ENCODE measurements at regions not wholly inside any gene's neighbourhood (a gene's known extent, or its start where the extent isn't known, plus 50 kb on each side); places are given as distances from the start of the nearest gene placed in this dataset.

DNA sequence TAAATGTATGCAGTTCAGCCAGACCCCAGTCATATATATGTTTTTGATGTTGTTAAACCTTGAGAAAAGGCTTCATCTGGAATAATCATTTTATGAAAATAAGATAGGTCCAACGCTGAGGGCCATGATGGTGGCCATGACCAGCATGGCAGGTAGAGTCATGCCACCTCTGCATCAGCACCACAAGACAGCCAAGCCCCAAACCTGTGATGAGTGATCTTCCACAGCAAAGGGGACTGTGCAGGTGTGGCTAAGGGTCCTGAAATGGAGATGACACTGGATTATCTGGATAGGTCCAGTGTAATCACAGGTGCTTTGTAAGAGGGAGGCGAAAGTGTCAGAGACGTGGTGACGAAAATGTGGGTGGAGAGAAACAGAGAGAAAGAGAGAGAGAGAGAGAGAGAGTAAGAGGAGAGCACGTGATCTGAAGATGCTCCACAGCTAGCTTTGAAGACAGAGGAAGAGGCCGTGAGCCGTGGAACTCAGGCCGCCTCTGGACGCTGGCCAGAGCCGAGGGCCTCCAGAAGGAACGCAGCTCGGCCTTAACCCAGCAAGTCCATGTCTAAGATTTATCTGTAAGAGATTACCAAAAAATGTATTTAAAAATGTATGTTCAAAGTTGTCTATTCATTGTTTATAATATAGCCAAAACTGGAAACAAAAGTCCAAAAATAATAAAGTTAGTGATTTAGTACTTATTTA lies 304.4 kb upstream of the SHH start:
- H3K9ac ChIP-seq (ENCODE audit: low read length in 3 of 3), result no peak overlapping the region
- intact Hi-C loops (cut with DNase I), result no loop called here
- no peaks in the 10 kb centered on the region for H3K27me3 ChIP-seq (ENCODE audit: control insufficient read depth, insufficient read depth, low read length)
- TF ChIP-seq, protein P1, sequence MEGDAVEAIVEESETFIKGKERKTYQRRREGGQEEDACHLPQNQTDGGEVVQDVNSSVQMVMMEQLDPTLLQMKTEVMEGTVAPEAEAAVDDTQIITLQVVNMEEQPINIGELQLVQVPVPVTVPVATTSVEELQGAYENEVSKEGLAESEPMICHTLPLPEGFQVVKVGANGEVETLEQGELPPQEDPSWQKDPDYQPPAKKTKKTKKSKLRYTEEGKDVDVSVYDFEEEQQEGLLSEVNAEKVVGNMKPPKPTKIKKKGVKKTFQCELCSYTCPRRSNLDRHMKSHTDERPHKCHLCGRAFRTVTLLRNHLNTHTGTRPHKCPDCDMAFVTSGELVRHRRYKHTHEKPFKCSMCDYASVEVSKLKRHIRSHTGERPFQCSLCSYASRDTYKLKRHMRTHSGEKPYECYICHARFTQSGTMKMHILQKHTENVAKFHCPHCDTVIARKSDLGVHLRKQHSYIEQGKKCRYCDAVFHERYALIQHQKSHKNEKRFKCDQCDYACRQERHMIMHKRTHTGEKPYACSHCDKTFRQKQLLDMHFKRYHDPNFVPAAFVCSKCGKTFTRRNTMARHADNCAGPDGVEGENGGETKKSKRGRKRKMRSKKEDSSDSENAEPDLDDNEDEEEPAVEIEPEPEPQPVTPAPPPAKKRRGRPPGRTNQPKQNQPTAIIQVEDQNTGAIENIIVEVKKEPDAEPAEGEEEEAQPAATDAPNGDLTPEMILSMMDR (IDR thresholded peaks at IDR 0.05; ENCODE audit: borderline replicate concordance, extremely low read depth, insufficient read depth), result no peak
- DNase-seq, result no peak
- no peak overlapping the region for H3K27ac ChIP-seq (ENCODE audit: low read depth in 2 of 2, low read length in 2 of 2)
- no peaks in the 10 kb centered on the region for H3K4me1 ChIP-seq (ENCODE audit: control insufficient read depth in 2 of 3, insufficient read depth in 2 of 3, low read depth in 1 of 3, low read length in 3 of 3)
- no peaks in the 10 kb centered on the region for H3K9me3 ChIP-seq (ENCODE audit: control insufficient read depth in 2 of 3, insufficient read depth in 1 of 3, low read length in 3 of 3)
- no peak for FAIRE-seq
- no peak overlapping the region for H3K4me3 ChIP-seq (ENCODE audit: low read length in 3 of 3)
- H3K36me3 ChIP-seq (ENCODE audit: control insufficient read depth in 2 of 3, insufficient read depth in 3 of 3, low read length in 3 of 3), result no peaks in the 10 kb centered on the region

DNA sequence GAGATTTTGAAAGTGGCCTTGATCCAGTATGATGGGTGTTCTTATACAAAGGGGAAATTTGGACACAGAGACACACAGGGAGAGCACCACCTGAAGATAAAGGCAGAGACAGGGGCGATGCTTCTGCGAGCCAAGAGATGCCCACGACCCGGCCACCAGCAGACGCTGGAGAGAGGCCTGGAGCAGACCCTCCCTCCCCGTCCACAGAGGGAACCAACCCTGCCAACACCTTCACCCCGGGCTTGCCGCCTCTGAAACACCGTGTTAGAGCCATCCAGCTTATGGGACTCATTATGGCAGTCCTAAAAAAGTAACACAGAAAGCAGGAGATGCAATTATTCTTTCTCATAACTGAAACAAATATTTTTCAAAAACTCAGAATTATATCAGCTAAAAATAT lies 303.3 kb upstream of the SHH start:
- Histone ChIP-seq H3K4me3 (ENCODE audit: low read length in 3 of 3) (no peak overlapping the region), H3K9me3 (ENCODE audit: control insufficient read depth in 2 of 3, insufficient read depth in 1 of 3, low read length in 3 of 3) (no peaks in the 10 kb centered on the region), H3K36me3 (ENCODE audit: control insufficient read depth in 2 of 3, insufficient read depth in 3 of 3, low read length in 3 of 3) (no peaks in the 10 kb centered on the region), H3K27me3 (ENCODE audit: control insufficient read depth, insufficient read depth, low read length) (no peaks in the 10 kb centered on the region), H3K4me1 (ENCODE audit: control insufficient read depth in 2 of 3, insufficient read depth in 2 of 3, low read depth in 1 of 3, low read length in 3 of 3) (no peaks in the 10 kb centered on the region), H3K27ac (ENCODE audit: low read depth in 2 of 2, low read length in 2 of 2) (no peak overlapping the region), H3K9ac (ENCODE audit: low read length in 3 of 3) (no peak overlapping the region)
- FAIRE-seq, result no peak
- TF ChIP-seq, protein P1 (IDR thresholded peaks at IDR 0.05; ENCODE audit: borderline replicate concordance, extremely low read depth, insufficient read depth), result no peak
- intact Hi-C loops (cut with DNase I), result no loop called here
- peak in 1 of 5 donors; percentile 67 for DNase-seq

DNA sequence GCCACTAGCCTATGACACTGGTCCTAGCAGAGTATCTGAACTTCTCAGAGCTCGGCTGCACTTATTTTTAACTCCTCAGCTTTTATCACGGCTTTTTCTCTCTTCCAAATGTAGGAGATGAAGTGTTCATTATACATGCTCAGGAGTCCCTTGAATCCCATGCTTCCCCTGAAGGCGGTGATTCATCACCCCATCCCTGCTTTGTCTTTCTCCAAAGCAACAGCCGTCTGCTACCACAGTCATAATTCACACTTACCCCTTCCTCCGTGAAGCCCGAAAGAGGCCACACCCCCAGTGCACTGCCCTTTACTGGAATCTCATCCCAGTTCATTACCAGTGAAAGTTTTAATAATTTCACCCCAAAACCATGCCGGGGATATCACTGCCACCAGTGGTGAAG lies 301.5 kb upstream of the SHH start:
- no peak overlapping the region for H3K27ac ChIP-seq (ENCODE audit: low read depth in 2 of 2, low read length in 2 of 2)
- TF ChIP-seq, protein P1 (IDR thresholded peaks at IDR 0.05; ENCODE audit: borderline replicate concordance, extremely low read depth, insufficient read depth), result no peak
- no peaks in the 10 kb centered on the region for H3K9me3 ChIP-seq (ENCODE audit: control insufficient read depth in 2 of 3, insufficient read depth in 1 of 3, low read length in 3 of 3)
- intact Hi-C loops (cut with DNase I), result no loop called here
- FAIRE-seq, result no peak
- H3K36me3 ChIP-seq (ENCODE audit: control insufficient read depth in 2 of 3, insufficient read depth in 3 of 3, low read length in 3 of 3), result no peaks in the 10 kb centered on the region
- no peaks in the 10 kb centered on the region for H3K27me3 ChIP-seq (ENCODE audit: control insufficient read depth, insufficient read depth, low read length)
- H3K9ac ChIP-seq (ENCODE audit: low read length in 3 of 3), result no peak overlapping the region
- no peaks in the 10 kb centered on the region for H3K4me1 ChIP-seq (ENCODE audit: control insufficient read depth in 2 of 3, insufficient read depth in 2 of 3, low read depth in 1 of 3, low read length in 3 of 3)
- no peak for DNase-seq
- H3K4me3 ChIP-seq (ENCODE audit: low read length in 3 of 3), result no peak overlapping the region

DNA sequence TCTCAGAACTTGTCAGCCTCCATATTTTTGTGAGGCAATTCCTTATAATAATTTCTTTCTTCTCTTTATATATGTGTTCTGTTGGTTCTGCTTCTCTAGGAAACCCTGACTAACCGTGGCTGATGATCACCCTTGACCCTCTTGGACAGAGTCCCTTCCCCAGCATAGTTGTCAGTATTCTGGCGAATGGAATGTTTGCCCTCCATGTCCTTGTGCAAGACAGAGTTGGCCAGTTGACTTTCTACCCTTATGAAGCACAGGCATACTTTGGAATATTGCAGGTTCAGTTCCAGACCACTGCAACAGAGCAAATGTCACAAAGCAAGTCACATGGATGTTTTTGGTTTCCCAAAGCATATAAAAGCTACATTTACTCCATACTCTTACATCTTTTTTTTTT lies 297.7 kb upstream of the SHH start:
- H3K9me3 ChIP-seq (ENCODE audit: control insufficient read depth in 2 of 3, insufficient read depth in 1 of 3, low read length in 3 of 3), result no peaks in the 10 kb centered on the region
- H3K27ac ChIP-seq (ENCODE audit: low read depth in 2 of 2, low read length in 2 of 2), result no peak overlapping the region
- no peaks in the 10 kb centered on the region for H3K4me1 ChIP-seq (ENCODE audit: control insufficient read depth in 2 of 3, insufficient read depth in 2 of 3, low read depth in 1 of 3, low read length in 3 of 3)
- H3K9ac ChIP-seq (ENCODE audit: low read length in 3 of 3), result no peak overlapping the region
- no peak overlapping the region for H3K4me3 ChIP-seq (ENCODE audit: low read length in 3 of 3)
- FAIRE-seq, result no peak
- TF ChIP-seq, protein P1 (IDR thresholded peaks at IDR 0.05; ENCODE audit: borderline replicate concordance, extremely low read depth, insufficient read depth), result no peak
- DNase-seq, result no peak
- no peaks in the 10 kb centered on the region for H3K36me3 ChIP-seq (ENCODE audit: control insufficient read depth in 2 of 3, insufficient read depth in 3 of 3, low read length in 3 of 3)
- intact Hi-C loops (cut with DNase I), result no loop called here
- H3K27me3 ChIP-seq (ENCODE audit: control insufficient read depth, insufficient read depth, low read length), result no peaks in the 10 kb centered on the region

Measured in kidney (tissue), 13 donors.